Stimulated activated CD4-positive, alpha-beta T cell treated with anti-CD3 and anti-CD28 coated beads, TNF-alpha, amount 100 ng/mL, for 48 hours (primary cell): ENCODE measurements at regions not wholly inside any gene's neighbourhood (a gene's known extent, or its start where the extent isn't known, plus 50 kb on each side); places are given as distances from the start of the nearest gene placed in this dataset.
"Not testable (repeated sequence)": the region's sequence is repeated elsewhere in the genome, so short reads cannot be mapped to it uniquely, and the experiment has no call there.

Experiments
- DNase-seq, 3 donors: peaks; one replicate each; pipeline ENCODE4 v3.0.0-alpha.2; 2020; ENCODE audit warnings: low read depth in 3 of 3

GRCh38 chr10:63003816-63004453, 129.2 kb upstream of the NRBF2 start:
- DNase-seq: no peak

- DNase-seq: no peak
Measured at GRCh38 chr10:62996925-62997324, 136.2 kb upstream of the NRBF2 start.

GRCh38 chr10:62996516-62996915, 136.6 kb upstream of the NRBF2 start:
- DNase-seq: no peak

GRCh38 chr10:62993121-62993520, 140.0 kb upstream of the NRBF2 start:
- DNase-seq: no peak

GRCh38 chr10:62992145-62992721, 140.9 kb upstream of the NRBF2 start:
- DNase-seq: no peak

- DNase-seq: no peak
Measured at GRCh38 chr10:62990126-62990525, 143.0 kb upstream of the NRBF2 start.

GRCh38 chr10:62985807-62986600, 147.1 kb upstream of the NRBF2 start:
- DNase-seq: no peak

GRCh38 chr10:62981096-62981495, 152.0 kb upstream of the NRBF2 start:
- no peak for DNase-seq

- no peak for DNase-seq
Measured at GRCh38 chr10:62980687-62981086, 152.4 kb upstream of the NRBF2 start.

- DNase-seq: no peak
Measured at GRCh38 chr10:62979921-62980320, 153.2 kb upstream of the NRBF2 start.

- no peak for DNase-seq
Measured at GRCh38 chr10:62978482-62978881, 154.6 kb upstream of the NRBF2 start.

- DNase-seq: not testable (repeated sequence)
Measured at GRCh38 chr10:62974795-62975194, 158.3 kb upstream of the NRBF2 start.

- DNase-seq: no peak
Measured at GRCh38 chr10:62972103-62972502, 155.9 kb upstream of the EGR2 start.

- no peak for DNase-seq
Measured at GRCh38 chr10:62964026-62964425, 147.9 kb upstream of the EGR2 start.

- no peak for DNase-seq
Measured at GRCh38 chr10:62961951-62962523, 145.9 kb upstream of the EGR2 start.

GRCh38 chr10:62960416-62960815, 144.2 kb upstream of the EGR2 start:
- no peak for DNase-seq

- no peak for DNase-seq
Measured at GRCh38 chr10:62959553-62959952, 143.4 kb upstream of the EGR2 start.

- DNase-seq: no peak
Measured at GRCh38 chr10:62958980-62959379, 142.8 kb upstream of the EGR2 start.

GRCh38 chr10:62946278-62946677, 130.1 kb upstream of the EGR2 start:
- DNase-seq: no peak

GRCh38 chr10:62939698-62940097, 123.5 kb upstream of the EGR2 start:
- no peak for DNase-seq

GRCh38 chr10:62938672-62939071, 122.5 kb upstream of the EGR2 start:
- no peak for DNase-seq

- DNase-seq: no peak
Measured at GRCh38 chr10:62937674-62938073, 121.5 kb upstream of the EGR2 start.

GRCh38 chr10:62935022-62935421, 118.9 kb upstream of the EGR2 start:
- DNase-seq: no peak
